ENCODE measurements at regions not wholly inside any gene's neighbourhood (a gene's known extent, or its start where the extent isn't known, plus 50 kb on each side); places are given as distances from the start of the nearest gene placed in this dataset.

DNA sequence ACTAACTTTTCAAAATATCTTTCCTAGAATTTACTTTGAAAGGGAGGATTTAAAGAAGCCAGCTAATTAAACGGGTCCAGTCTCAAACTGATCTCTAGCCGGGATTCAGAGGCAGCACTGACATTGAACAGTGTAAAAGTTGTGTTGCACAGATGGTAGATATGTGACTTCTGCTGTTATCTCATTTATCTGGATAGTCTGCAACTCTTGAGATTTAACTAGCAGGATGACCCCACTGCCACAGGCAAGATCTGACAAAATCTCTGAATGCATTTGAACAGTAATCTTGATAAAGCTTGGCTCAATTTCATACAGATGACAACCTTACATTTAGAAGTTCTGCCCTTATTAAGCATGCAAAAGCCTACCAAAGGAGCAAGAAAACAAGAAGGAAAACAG lies 138.0 kb upstream of the CPNE8 start:
- no peak for DNase-seq

DNA sequence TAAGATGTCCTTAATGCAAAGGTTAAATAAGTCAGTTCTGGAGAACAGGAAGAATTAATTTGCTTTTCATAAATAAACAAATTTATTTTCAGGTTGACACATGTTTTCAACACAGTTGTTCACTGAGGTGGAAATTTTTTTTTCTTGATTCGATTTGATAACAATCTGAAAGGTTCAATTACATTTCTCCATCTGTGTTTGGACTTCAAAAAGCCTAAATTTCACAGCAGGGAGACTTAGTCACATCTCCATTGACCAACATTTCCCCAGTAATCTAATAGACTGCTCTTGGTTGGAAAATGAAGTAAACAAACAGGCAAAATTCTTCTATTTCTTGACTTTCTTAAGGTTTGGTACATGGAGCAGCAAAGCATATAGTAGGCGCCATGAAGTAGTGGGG lies 134.9 kb upstream of the CPNE8 start:
- no peak for DNase-seq

DNA sequence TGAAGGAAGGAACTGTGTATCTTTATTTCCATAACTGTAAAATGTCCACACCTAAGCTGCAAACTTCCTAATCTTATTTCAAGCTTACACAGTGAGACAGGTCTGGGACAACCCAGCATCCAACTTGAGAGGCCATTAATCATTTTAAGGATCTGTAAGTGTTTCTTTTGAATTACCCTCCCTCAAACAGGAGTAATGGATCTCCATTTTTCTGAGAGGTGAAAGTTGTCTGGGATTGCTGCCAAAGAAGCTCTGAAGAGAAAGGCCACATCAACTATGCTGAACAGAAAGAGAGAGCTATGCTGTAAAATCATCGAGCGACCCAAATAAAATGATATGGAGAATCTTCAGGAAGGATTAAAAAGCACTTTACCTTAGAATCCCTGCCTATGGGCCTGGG lies 131.7 kb upstream of the CPNE8 start:
- DNase-seq = no peak

DNA sequence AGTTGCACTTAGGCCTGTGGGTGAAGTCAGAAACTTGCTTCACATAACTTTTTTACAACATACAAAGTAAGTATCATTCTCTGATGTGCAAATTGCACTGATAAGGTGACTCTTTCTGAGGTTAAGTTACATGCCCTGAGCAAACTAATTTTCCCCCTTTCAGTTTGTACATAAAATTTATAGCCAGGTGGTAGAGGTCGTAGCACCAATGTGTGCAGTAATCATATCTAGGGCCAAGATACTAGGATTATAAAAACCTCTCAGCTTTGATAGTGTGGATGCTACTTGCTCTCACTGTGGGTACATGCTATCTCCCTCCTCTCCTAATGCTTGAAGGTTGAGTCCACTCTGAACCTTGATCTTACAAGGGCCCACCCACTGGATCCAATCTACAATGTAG lies 130.7 kb upstream of the CPNE8 start:
- DNase-seq = no peak

DNA sequence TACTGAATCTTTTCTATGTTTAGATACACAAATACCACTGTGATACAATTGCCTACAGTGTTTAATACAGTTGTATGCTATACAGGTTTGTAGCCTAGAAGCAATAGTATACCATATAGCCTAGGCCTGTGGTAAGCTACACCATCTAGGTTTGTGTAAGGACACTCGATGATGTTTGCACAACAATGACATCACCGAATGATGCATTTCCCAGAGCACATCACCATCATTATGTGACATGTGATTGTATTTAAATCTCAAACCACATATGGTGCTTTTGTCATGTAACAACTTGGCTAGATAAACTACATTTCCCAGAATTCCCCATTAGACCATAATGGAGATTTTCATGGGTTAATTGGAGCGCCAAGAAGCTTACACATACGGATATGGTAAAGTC lies 128.4 kb upstream of the CPNE8 start:
- no peak for DNase-seq

DNA sequence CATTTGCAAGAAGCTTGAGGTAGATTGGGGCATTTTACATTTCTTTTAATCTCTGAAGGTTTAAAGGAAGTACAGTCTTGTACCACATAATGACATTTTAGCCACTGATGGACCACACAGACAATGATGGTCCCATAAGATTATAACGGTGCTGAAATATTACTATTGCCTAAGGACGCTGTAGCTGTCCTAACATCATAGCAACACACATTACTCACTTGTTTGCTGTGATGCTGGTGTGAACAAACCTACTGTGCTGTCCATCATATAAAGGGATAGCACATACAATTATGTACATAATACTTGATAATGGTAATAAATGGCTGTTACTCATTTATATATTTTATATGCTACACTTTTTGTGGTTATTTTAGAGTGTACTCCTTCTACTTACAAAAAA lies 127.1 kb upstream of the CPNE8 start:
- no peak for DNase-seq

DNA sequence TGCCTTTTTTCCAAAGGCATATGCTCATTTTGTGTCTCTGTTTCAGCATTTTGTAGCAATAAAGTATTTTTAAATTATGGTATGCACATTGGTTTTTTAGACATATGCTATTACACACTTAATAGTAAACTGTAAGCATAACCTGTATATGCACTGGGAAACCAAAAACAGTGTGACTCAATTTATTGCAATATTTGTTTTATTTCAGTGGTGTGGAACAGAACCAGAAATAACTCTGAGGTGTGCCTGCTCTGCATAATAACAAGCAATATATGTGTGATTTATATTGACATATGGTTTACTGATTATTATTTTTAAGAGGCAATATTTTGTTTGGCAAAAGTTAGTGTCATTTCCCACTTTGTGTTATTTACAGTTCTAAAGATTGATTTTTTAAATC lies 126.6 kb upstream of the CPNE8 start:
- no peak for DNase-seq

DNA sequence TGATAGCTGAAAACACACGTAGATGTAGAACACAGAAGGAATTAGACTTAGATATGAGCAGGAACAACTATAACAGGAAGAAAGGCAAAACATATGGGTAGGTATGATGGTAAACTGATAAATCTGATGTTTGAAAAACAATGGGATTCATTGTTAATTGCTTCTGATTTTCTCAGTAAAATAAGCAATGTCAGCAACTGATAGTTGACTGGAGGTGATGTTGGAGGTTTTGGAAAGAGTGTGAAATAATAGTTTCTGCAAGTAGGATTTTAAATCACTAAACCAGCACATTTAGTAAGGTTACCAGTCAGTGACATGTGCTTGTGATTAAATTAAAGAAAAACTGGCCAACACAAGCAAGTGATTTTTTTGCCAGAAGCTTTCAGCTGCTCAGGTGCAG lies 123.0 kb upstream of the CPNE8 start:
- no peak for DNase-seq

DNA sequence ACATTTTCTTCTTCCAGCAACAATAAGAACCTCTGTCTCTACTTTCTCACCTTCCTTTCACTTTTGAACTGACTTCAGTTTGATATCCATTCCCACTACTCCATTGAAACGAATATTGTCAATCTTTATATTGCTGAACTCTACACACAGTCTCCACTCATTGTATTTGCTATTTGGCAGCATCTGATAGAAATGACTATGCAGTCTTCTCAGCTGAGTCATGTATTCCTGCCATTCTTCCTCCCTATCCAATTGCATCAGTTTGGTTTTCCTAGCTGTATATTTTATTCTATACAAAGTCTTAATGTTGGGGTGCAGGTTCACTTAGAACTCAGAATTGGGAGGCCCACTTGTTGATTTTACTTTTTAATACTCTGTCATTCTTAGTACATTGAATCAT lies 107.5 kb upstream of the CPNE8 start:
- DNase-seq = no peak

DNA sequence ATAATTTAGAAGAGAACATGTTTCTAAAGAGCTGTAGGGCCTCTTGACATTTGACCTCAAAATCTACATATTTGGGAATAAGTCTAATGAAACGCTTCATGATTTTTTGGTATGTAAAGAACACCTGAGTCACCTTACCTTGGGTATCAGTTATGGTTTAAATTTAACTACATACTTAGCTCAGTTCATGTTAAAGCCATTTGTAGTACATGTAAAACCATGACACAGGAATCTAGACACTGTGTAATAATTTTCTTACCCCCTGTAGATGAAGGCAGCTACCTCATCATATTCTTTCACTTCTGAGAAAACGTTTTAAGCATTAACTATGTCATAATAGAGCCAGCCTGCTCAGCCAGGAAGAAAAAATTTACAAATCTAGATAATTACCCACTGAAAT lies 105.8 kb upstream of the CPNE8 start:
- DNase-seq = no peak

DNA sequence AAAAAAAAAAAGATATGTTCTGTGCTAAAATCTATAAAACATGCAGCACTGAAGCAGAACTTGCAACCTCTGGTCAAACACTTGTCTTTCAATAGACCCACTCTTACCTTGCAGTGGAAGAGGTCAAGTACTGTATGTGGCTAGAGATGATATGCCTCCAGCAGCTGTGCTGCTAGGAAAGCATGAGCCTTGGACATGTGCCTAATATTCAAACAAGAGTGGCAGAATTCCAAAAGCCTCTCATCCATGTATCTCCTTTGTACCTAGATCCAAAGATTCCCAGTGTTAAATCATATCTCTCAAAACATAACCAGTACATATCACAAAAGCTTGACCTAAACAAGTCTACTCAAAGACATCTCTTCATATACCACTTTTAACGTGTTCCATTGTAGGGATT lies 105.0 kb upstream of the CPNE8 start:
- DNase-seq = no peak

DNA sequence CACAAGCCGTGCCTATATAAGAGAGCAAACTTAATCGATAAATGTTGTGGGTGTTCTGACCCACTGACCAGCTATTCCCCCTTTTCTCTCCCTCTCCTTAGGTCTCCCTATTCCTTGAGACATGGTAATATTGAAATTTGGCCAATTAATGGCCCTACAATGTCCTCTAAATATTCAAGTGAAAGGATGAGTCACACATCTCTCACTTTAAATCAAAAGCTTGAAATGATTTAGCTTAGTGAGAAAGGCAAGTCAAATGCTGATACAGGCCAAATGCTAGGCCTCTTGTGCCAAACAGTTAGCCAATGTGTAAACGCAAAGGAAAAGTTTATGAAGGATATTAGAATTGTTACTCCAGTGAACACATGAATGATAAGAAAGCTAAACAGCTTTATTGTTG lies 102.2 kb upstream of the CPNE8 start:
- no peak for DNase-seq

DNA sequence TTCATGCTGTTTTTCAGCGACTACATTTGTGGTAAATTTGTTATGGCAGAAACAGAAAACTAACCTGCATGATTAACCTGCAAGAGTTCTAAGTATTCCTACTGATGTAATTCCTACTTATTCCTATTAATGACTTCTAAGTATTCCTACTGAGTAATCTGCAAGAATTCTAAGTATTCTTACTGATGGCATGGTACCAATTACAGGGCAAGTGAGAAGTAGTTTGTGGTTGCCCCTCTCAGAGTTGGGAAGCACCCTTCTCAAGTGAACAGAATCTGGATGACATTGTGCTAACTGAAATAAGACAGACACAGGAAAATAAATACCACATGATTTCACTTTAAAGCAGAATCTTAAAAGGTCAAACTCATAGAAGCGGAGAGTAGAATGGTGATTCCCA lies 100.9 kb upstream of the CPNE8 start:
- no peak for DNase-seq

DNA sequence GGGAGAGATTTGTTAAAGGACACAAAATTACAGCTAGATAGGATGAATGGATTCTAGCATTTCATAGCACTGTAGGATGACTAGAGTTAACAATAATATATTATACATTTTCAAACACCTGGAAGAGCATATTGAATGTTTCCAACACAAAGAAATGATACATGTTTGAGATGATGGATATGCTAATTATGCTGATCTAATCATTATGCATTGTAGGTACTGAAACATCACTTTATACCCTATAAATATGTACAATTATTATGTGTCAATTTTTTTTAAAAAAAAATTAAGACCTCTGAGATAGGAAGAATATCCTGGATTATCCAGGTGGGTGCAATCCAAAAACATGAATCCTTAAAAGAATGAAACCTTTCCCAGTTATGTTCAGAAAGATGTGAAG lies 100.3 kb upstream of the CPNE8 start:
- DNase-seq = no peak

DNA sequence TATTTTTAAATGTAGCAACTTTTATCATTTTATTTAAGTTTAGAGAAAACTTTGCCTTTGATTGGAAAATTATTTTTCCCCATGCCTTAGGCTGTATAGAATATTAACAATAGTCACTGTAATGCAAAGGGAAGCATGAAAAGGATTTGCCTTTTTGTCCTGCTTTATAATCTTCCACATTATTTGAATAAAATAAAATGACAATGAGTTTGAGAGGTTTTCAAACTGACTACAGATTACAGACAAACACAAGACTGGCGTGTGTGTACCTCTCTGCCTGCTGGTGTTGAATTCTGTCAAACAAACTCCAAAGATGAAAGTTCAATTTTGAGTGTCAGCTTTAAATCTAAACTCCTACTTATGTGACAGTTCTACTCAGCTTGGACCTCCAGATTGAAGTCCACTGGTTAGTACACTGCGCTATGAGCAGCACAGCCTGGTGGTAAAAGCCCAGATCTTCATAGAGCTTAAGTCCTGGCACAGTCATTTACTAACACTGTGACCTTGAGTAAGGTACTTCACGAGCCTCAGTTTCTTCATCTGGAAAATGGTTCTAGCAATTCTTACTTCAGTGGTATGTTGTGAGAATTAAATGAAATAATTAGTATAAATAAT lies 98.3 kb upstream of the CPNE8 start:
- DNase-seq = no peak

DNA sequence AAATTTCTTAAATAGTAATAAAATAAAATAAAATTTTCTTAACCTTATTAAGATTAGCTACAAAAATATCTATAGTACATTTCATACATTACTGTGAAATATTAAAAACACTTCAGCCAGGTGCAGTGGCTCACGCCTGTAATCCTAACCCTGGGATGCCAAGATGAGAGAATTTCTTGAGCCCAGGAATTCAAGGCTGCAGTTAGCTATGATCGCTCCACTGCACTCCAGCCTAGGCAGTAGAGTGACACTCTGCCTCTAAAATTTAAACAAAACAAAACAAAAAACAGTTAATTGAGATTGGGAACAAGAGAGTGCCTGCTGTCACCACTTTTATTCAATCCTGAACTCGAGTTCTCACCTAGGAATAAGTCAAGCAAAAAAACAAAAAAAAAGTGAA lies 95.0 kb upstream of the CPNE8 start:
- DNase-seq = no peak

DNA sequence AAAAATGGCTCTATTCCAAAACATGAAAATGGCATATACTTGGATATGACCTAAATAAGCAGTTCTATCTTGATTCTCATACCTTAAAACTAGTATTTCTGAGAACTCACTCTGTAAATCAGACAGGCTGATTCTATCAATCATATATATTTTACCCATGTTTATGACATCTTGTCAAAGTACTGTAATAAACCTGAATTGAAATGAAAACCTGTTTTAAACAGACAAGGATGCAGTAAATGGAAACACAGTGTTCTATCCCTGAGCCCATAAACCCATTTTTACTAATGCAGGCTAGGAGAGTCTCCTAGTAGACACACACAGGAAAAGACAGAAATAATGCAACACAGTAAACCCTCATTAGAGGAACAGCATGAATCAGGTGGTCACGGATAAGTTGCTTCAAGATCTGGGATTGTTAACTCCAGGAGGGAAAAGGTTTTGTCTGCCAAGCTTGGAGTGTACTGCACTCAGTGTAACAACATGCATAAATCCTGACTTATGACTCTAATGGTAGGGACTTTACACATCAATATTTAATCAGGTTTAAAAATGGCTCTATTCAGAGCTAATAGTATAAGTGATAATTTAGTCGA lies 93.6 kb upstream of the CPNE8 start:
- DNase-seq = no peak

DNA sequence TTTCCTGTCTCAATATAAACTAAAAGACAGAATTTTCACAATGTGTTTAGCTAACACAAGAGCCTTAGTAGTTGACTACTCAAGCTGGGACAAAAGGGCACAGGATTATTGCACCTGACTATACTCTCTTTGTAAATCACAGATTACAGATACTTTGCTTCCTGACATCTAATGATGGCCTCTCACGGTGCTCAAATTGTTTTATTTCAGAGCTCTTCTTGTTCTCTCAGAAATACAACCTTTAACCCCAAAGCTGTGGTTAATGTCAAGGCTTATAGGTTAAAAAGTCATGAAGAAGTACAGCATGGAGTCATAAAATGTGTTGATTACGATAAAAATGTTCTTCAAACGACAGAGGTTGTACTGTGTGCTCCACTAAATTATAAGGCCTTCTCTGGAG lies 89.9 kb upstream of the CPNE8 start:
- DNase-seq = no peak

DNA sequence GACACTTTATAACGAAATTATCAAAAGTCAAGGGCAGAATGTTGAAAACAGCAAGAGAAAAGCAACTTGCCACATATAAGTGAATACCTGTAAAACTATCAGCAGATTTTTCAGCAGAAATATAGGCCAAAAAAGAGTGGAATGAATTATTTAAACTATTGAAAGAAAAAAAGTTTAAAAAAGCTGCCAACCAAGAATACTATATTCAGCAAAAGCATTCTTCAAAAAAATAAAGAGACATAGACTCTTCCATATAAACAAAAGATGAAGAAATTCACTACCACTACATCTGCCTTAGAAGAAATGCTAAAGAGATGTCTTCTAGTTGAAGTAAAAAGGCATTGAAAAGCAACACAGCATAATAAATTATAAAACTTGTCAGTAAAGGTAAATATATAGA lies 80.6 kb upstream of the CPNE8 start:
- DNase-seq = no peak

DNA sequence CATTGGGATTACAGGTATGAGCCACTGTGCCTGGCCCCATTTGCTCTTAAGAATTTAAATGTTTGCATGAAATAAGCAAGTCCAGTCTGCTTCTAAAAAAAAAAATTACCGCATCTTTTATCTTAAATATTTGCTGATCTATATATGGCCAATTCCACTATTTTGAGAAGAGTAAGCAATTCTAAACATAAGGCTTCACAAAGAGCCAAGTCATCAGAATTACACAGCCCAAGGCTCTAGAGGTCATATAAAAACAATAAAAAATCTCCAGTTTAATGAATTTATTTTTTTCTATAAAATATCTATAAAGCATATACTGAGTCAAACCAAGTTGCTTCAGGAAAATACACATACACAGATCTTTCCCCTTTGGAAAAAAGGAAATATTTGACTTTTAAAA lies 79.0 kb upstream of the CPNE8 start:
- DNase-seq = no peak

DNA sequence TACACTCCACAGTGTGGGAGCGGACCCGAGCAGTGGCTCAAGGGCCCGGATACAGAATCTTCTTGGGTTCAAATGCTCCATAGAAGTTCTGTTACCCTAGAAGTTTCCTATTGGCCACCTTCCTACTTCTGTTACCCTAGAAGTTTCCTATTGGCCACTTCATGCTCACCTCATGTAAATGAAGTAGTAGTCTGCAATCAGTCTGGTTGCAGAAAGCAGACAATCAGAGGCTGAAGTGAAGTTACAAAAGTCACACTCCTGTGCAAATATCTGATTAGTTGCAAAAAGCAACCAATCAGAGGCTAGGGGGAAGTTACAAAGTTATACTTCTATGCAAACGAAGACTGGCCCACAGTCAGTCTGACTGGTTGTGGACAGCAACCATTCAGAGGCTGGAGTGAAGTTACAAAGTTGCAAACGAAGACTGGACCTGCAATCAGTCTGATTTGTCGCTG lies 77.8 kb upstream of the CPNE8 start:
- no peak for DNase-seq

DNA sequence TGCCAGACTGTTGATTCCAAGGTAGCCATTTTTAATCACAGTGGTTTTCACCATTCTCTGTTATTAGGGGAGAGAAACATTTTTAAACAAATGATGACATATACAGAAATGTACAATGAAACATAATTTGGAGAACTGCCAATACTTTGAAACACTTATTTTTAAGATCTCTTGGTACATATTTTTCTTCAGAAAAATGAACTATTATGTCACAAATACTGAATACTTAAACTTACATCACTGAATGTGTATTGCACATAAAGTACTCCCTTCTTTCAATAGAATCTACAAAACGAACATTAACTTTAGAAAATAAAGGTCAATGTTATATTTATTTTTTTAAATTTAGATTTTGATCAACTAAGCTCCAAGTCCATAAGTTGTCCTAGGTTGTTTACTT lies 71.7 kb upstream of the CPNE8 start:
- DNase-seq = no peak

DNA sequence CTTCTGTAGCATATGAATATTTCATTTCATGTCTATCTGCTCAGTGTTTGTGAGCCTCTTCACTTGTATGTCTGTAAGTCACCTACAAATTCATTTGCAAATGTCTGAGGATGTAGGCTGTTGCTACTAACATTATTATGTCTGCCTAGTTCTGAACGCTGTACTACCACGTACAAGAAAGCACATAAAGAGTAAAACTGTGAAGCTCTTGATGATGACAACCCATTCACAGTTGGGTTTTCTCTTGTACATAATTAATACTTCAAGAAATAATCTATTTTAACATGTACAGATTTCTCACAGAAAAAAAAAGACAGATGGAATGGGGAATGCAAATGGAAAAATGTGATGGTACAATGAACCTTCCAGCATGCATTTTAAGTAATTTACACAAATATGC lies 64.3 kb upstream of the CPNE8 start:
- DNase-seq = no peak

DNA sequence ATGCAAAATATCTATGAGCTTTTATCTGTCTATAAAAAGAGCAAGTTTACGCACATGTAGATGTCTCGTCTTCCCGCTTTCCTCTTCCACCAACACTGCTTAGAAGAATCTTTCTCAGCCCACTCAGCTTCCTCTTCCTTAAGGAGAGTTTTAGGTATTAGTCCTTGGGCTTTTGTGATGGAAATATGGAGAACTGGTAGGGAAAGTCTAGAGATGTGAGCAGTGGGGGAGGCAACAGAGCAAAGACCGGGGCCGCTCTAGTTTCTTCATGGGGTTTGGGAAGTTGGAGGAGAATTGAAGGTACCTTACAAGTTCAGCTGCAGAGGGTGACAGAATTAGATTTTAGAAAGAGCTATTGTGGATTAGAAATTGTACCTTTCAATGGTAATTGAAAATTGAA lies 56.3 kb upstream of the CPNE8 start:
- DNase-seq = no peak

DNA sequence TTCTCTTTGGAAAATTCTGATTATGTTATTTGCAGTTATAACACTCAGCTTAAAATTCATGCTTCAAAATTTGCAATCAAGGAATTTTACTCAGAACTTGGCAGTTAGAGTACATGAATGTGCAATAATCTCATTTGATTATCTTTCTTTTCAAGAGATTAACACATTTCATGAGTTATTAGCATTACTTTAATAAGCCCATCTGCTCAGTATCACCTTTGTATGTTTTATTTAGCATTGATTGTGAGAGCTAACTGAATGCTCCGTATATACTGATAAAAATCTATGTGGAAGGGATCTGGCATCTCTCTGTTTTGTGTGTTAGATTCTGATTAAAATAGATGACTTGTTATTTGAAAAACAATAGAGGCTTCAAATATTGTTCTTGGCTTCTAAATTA lies 55.6 kb upstream of the CPNE8 start:
- DNase-seq = no peak

DNA sequence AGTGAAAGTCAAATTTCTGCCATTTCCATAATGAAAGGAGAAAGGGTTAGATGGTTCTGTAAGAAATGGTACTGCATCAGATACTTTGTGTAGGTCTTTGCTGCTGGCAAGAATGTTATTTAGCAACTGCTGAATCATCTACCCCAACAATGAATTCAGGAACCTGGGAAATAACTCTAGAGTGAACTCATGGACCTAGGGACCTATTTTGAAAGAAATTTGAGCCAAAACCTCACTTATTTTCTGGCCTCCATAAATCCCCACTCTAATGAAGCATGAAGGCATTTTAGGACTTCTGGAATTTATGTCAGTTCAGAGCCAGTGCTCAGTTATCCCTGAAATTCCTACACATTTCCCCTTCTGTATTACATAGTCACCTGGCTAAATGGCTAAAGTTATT lies 50.9 kb upstream of the CPNE8 start:
- no peak for DNase-seq
